Coronary artery (tissue), 2 donors: ENCODE measurements at regions not wholly inside any gene's neighbourhood (a gene's known extent, or its start where the extent isn't known, plus 50 kb on each side); places are given as distances from the start of the nearest gene placed in this dataset.
A peak's percentile ranks its signal among the peaks of the same experiment; 100 is the strongest.

Experiments
- DNase-seq: peaks from one replicate; pipeline ENCODE4 v3.0.0-alpha.2; 2017; ENCODE audit warnings: low spot score
- H3K27ac ChIP-seq, 2 donors: fragments of 200-600 bp; sonication (generic); one replicate each; pipeline ENCODE4 v1.5.1; 2016 to 2019
- H3K4me3 ChIP-seq: fragments of 200-600 bp; sonication (generic); 2 replicates; pipeline ENCODE4 v1.5.1; 2016; ENCODE audit warnings: mild to moderate bottlenecking, moderate library complexity
- CTCF ChIP-seq: fragments of 200-600 bp; sonication (generic); IDR thresholded peaks from one replicate; pipeline ENCODE4 v1.5.1; 2019; ENCODE audit warnings: antibody characterized with exemption

- no peak for TF ChIP-seq CTCF
- H3K4me3 ChIP-seq = no peak overlapping the region
- no peak for DNase-seq
- H3K27ac ChIP-seq = no peak overlapping the region
These were observed 50.5 kb upstream of the HSPA12A start for GRCh38 chr10:116792817-116793216.

GRCh38 chr10:116796469-116796868 lies 52.8 kb upstream of the ENO4 start:
- DNase-seq = no peak
- no peak for TF ChIP-seq CTCF
- Histone ChIP-seq H3K4me3 (no peak overlapping the region), H3K27ac (no peak overlapping the region)

- no peak overlapping the region for H3K4me3 ChIP-seq
- DNase-seq = no peak
- TF ChIP-seq CTCF = peak; percentile 65
These were observed 52.3 kb upstream of the ENO4 start for GRCh38 chr10:116796910-116797513.

GRCh38 chr10:116798859-116799258 lies 50.4 kb upstream of the ENO4 start:
- DNase-seq = no peak
- Histone ChIP-seq H3K4me3 (no peak overlapping the region), H3K27ac (no peak overlapping the region)
- TF ChIP-seq CTCF = no peak

More at GRCh38 chr10:116796910-116797513, 52.3 kb upstream of the ENO4 start:
- H3K27ac ChIP-seq = no peak overlapping the region
